GM23248 (cell line): ENCODE measurements at regions not wholly inside any gene's neighbourhood (a gene's known extent, or its start where the extent isn't known, plus 50 kb on each side); places are given as distances from the start of the nearest gene placed in this dataset.

Source experiments
- DNase-seq: peaks from one replicate; pipeline ENCODE4 v3.0.0-alpha.2; 2015
- H2AFZ ChIP-seq: fragments of 200-600 bp; sonication (generic); 2 replicates; pipeline ENCODE4 v1.6.1; 2016; ENCODE audit warnings: antibody characterized with exemption
- H3F3A ChIP-seq: fragments of 200-600 bp; sonication (generic); 2 replicates; pipeline ENCODE4 v1.6.1; 2016; ENCODE audit warnings: mild to moderate bottlenecking, antibody characterized with exemption, mixed run types; ENCODE audit not compliant: insufficient read depth
- H3K27ac ChIP-seq: fragments of 200-600 bp; sonication (generic); 2 replicates; pipeline ENCODE4 v1.5.1; 2016; ENCODE audit warnings: mild to moderate bottlenecking
- H3K27me3 ChIP-seq: fragments of 200-600 bp; sonication (generic); replicated peaks from 2 replicates; pipeline ENCODE4 v1.6.1; 2016; ENCODE audit warnings: mild to moderate bottlenecking; ENCODE audit not compliant: insufficient read depth
- H3K36me3 ChIP-seq: fragments of 200-600 bp; sonication (generic); 2 replicates; pipeline ENCODE4 v1.6.1; 2016; ENCODE audit warnings: low read depth, mild to moderate bottlenecking
- H3K4me1 ChIP-seq: fragments of 200-600 bp; sonication (generic); 2 replicates; pipeline ENCODE4 v1.6.1; 2016; ENCODE audit warnings: mild to moderate bottlenecking; ENCODE audit not compliant: insufficient read depth
- H3K4me2 ChIP-seq: fragments of 200-600 bp; sonication (generic); one replicate; pipeline ENCODE4 v1.6.1; 2016; ENCODE audit warnings: mild to moderate bottlenecking; ENCODE audit not compliant: unreplicated experiment
- H3K4me3 ChIP-seq: fragments of 200-600 bp; sonication (generic); 2 replicates; pipeline ENCODE4 v1.5.1; 2016; ENCODE audit warnings: mild to moderate bottlenecking
- H3K79me2 ChIP-seq: fragments of 200-600 bp; sonication (generic); 2 replicates; pipeline ENCODE4 v1.6.1; 2016; ENCODE audit warnings: mild to moderate bottlenecking; ENCODE audit not compliant: insufficient read depth
- H3K9ac ChIP-seq: fragments of 200-600 bp; sonication (generic); 2 replicates; pipeline ENCODE4 v1.6.1; 2016; ENCODE audit warnings: mild to moderate bottlenecking
- H3K9me2 ChIP-seq: fragments of 200-600 bp; sonication (generic); 2 replicates; pipeline ENCODE4 v1.6.1; 2016; ENCODE audit warnings: mixed run types, mild to moderate bottlenecking, moderate library complexity; ENCODE audit not compliant: insufficient read depth
- H3K9me3 ChIP-seq: fragments of 200-600 bp; sonication (generic); one replicate; pipeline ENCODE4 v1.6.1; 2017; ENCODE audit warnings: low read depth
- H4K20me1 ChIP-seq: fragments of 200-600 bp; sonication (generic); 2 replicates; pipeline ENCODE4 v1.6.0; 2016; ENCODE audit not compliant: insufficient read depth
- EZH2 ChIP-seq: fragments of 200-600 bp; sonication (generic); IDR thresholded peaks from 2 replicates; pipeline ENCODE4 v1.6.1; 2018; ENCODE audit warnings: antibody characterized with exemption, mild to moderate bottlenecking; ENCODE audit not compliant: insufficient read depth, poor library complexity, severe bottlenecking
- EZH2phosphoT487 ChIP-seq: fragments of 200-600 bp; sonication (generic); IDR thresholded peaks from 2 replicates; pipeline ENCODE4 v1.6.1; 2018; ENCODE audit warnings: antibody characterized with exemption, moderate library complexity, mild to moderate bottlenecking, low read depth; ENCODE audit not compliant: insufficient read depth
- WGBS, 2 experiments: methylation state at CpG; one replicate each; pipeline ENCODE4 v1.1.6; 2015 to 2017; ENCODE audit warnings: low lambda C conversion rate in 2 of 2, low coverage in 1 of 2; ENCODE audit errors: missing lambda C conversion rate in 2 of 2; 5-methylcytosine and 5-hydroxymethylcytosine counted together
- in situ Hi-C: fragments of 300-500 bp; cut with MboI; formaldehyde crosslinking; loops from 2 replicates; pipeline ENCODE4 v1.15.0; 2020

DNA sequence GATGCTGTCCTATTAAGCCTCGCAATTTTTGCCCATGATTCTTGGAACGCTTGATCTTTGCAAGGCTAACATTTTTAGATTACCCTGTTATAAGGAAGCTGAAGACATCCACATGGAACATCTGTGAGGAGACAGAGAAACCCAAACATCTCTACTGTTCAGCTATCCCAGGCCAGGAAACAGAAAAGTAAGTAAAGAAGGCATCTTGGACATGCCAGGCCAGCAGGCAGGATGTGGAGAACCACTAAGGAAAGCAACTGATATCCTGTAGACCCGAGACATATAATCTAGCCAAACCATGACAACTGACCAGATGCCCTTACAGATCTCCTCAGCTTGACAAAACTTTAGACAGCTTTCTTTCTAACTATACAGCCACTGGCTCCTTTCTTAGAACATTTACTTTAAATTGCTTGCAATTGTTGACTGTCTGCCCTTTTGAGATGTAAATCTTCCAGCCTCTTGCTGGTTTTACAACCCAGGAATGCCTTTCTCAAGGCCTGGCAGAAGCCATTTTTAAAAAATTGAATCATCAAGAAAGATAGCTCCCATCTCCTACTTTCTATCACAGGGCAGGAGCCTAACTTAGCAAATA lies 255.8 kb upstream of the DACH1 start:
- Histone ChIP-seq H3K4me3 (no peak overlapping the region), H3K79me2 (no peaks in the 10 kb centered on the region), H3K27me3 (no peaks in the 10 kb centered on the region), H3F3A (no peaks in the 10 kb centered on the region), H4K20me1 (no peaks in the 10 kb centered on the region), H3K9me2 (no peaks in the 10 kb centered on the region), H3K9me3 (no peaks in the 10 kb centered on the region), H3K4me2 (no peak overlapping the region), H3K27ac (no peak overlapping the region), H3K9ac (no peak overlapping the region), H3K36me3 (no peaks in the 10 kb centered on the region), H3K4me1 (no peaks in the 10 kb centered on the region), H2AFZ (no peak overlapping the region)
- WGBS, 2 experiments, result 20 to 27% methylated on average over 3 of the region's 3 CpGs
- TF ChIP-seq EZH2, result no peak
- no peak for TF ChIP-seq EZH2phosphoT487
- in situ Hi-C loops, result no loop called here
- DNase-seq, result no peak

GRCh38 chr13:72121466-72121865 lies 254.5 kb upstream of the DACH1 start:
- Histone ChIP-seq H3K36me3 (no peaks in the 10 kb centered on the region), H3K27me3 (no peaks in the 10 kb centered on the region), H3F3A (no peaks in the 10 kb centered on the region), H3K4me2 (no peak overlapping the region), H3K9ac (no peak overlapping the region), H3K79me2 (no peaks in the 10 kb centered on the region), H4K20me1 (no peaks in the 10 kb centered on the region), H3K27ac (no peak overlapping the region), H3K9me3 (no peaks in the 10 kb centered on the region), H3K9me2 (no peaks in the 10 kb centered on the region), H3K4me3 (no peak overlapping the region), H2AFZ (no peak overlapping the region), H3K4me1 (no peaks in the 10 kb centered on the region)
- in situ Hi-C loops, result no loop called here
- 11 to 15% methylated on average over 3 of the region's 3 CpGs for WGBS, 2 experiments
- no peak for TF ChIP-seq EZH2phosphoT487
- TF ChIP-seq EZH2, result no peak
- DNase-seq, result no peak

- Histone ChIP-seq H3K27ac (no peak overlapping the region), H3K36me3 (no peaks in the 10 kb centered on the region), H3K4me3 (no peak overlapping the region), H3F3A (no peaks in the 10 kb centered on the region), H3K9ac (no peak overlapping the region), H2AFZ (no peak overlapping the region), H3K27me3 (no peaks in the 10 kb centered on the region), H3K4me2 (no peak overlapping the region), H3K79me2 (no peaks in the 10 kb centered on the region), H4K20me1 (no peaks in the 10 kb centered on the region), H3K9me3 (no peaks in the 10 kb centered on the region), H3K9me2 (no peaks in the 10 kb centered on the region), H3K4me1 (no peaks in the 10 kb centered on the region)
- TF ChIP-seq EZH2, result no peak
- no peak for TF ChIP-seq EZH2phosphoT487
- WGBS, 2 experiments, result 0 to 4% methylated on average over 2 of the region's 2 CpGs
- no peak for DNase-seq
- in situ Hi-C loops, result no loop called here
Observed at GRCh38 chr13:72120632-72121031, 253.6 kb upstream of the DACH1 start.

DNA sequence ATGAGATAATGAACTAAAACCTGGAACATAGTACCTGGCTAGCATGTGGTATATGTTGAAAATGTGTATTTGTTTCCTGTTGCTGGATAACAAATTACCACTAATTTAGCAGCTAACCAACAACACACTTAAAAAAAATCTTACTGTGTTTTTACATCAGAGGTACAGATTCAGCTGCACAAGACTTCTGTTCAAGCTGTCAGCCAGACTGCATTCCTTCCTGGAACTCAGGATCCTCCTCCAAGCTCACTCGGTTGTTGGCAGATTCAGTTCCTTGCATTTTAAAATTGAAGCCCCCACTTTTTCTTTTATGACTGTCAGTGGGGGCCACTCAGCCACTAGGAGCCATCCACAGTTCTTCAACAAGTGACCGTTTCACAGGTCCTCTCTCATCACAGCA lies 246.9 kb upstream of the DACH1 start:
- WGBS, 2 experiments, result 8% methylated on average over 2 of the region's 2 CpGs
- in situ Hi-C loops, result no loop called here

DNA sequence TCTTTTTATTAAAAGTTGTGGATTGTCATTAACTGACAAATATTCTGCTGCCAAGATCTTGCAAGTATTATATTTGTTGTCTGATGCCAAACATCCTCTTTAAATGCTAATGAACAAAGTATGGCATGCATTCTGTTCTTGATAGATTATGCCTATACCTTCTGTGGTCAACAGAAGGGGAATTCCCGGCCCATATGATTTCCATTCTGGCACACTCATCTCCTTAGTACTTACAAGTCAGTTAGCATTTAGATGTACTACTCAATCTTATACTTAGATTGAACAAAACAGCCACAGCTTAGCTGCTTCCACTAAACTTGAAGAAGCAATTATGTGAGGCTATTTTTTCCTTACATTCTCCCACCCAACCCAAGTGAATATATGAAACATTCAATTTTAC lies 246.1 kb upstream of the DACH1 start:
- Histone ChIP-seq H3K36me3 (no peaks in the 10 kb centered on the region), H3K79me2 (no peaks in the 10 kb centered on the region), H3F3A (no peaks in the 10 kb centered on the region), H3K4me3 (no peak overlapping the region), H3K4me1 (no peaks in the 10 kb centered on the region), H4K20me1 (no peaks in the 10 kb centered on the region), H3K4me2 (no peak overlapping the region), H3K9me3 (no peaks in the 10 kb centered on the region), H3K27ac (no peak overlapping the region), H3K27me3 (no peaks in the 10 kb centered on the region), H3K9me2 (no peaks in the 10 kb centered on the region), H3K9ac (no peak overlapping the region), H2AFZ (no peak overlapping the region)
- WGBS, 2 experiments, result 0 to 10% methylated on average over 1 of the region's 1 CpG
- TF ChIP-seq EZH2 (no peak), EZH2phosphoT487 (no peak)
- in situ Hi-C loops, result no loop called here
- no peak for DNase-seq

More for the DNA sequence above, 246.9 kb upstream of the DACH1 start:
- H3K27me3 ChIP-seq, result no peaks in the 10 kb centered on the region
- no peak overlapping the region for H3K9ac ChIP-seq
- no peaks in the 10 kb centered on the region for H3K9me2 ChIP-seq
- no peaks in the 10 kb centered on the region for H3F3A ChIP-seq
- DNase-seq, result no peak
- H3K36me3 ChIP-seq, result no peaks in the 10 kb centered on the region
- no peak for TF ChIP-seq EZH2phosphoT487
- TF ChIP-seq EZH2, result no peak
- H3K4me3 ChIP-seq, result no peak overlapping the region
- H3K9me3 ChIP-seq, result no peaks in the 10 kb centered on the region
- no peaks in the 10 kb centered on the region for H3K79me2 ChIP-seq
- H3K4me2 ChIP-seq, result no peak overlapping the region
- H4K20me1 ChIP-seq, result no peaks in the 10 kb centered on the region
- no peak overlapping the region for H2AFZ ChIP-seq
- no peak overlapping the region for H3K27ac ChIP-seq
- no peaks in the 10 kb centered on the region for H3K4me1 ChIP-seq
